ENCODE measurements at regions not wholly inside any gene's neighbourhood (a gene's known extent, or its start where the extent isn't known, plus 50 kb on each side); places are given as distances from the start of the nearest gene placed in this dataset.
"Not testable (repeated sequence)": the region's sequence is repeated elsewhere in the genome, so short reads cannot be mapped to it uniquely, and the experiment has no call there.

GRCh38 chr12:9313479-9313878 lies 105.3 kb upstream of the PZP start:
- TF ChIP-seq CTCF (IDR thresholded peaks at IDR 0.05; ENCODE audit: insufficient read depth, low read length); GABPA (IDR thresholded peaks at IDR 0.05; ENCODE audit: low read depth); SPI1 (IDR thresholded peaks at IDR 0.05; ENCODE audit: borderline replicate concordance, low read depth); POLR2AphosphoS5 (IDR thresholded peaks at IDR 0.05; ENCODE audit: low read depth): not testable (repeated sequence)

Data from HL-60 (cell line).